Endothelial cell of umbilical vein (primary cell): ENCODE measurements at regions not wholly inside any gene's neighbourhood (a gene's known extent, or its start where the extent isn't known, plus 50 kb on each side); places are given as distances from the start of the nearest gene placed in this dataset.

ENCODE experiments used
- BruUV-seq: library from RNA; stranded (reverse); fragments of 400-500 nt; replicated peaks from 2 replicates; lab custom pipeline; 2021; lab: Mats Ljungman, UMichigan
- CTCF ChIA-PET: fragments of 300-600, 350-600 bp; sonication (Branson Sonifier 250); formaldehyde crosslinking; loops from one replicate; lab custom pipeline; 2021; ENCODE audit warnings: antibody characterized with exemption, inconsistent platforms; lab: Charles Lee
- POLR2A ChIA-PET: fragments of 300-600, 350-600 bp; sonication (Branson Sonifier 250); formaldehyde crosslinking; loops from one replicate; lab custom pipeline; 2021; ENCODE audit warnings: antibody characterized with exemption, inconsistent platforms; lab: Charles Lee
- DNase-seq: peaks from one replicate; pipeline ENCODE4 v3.0.0-alpha.2; 2011; ENCODE audit warnings: low read depth, low spot score
- FAIRE-seq: peaks from 2 replicates; lab custom pipeline; 2011; peaks lifted over from hg19 to GRCh38; lab: Jason Lieb, UNC
- H2AFZ ChIP-seq: 2 replicates; pipeline ENCODE4 v1.6.0; 2012; ENCODE audit warnings: low read depth, low read length, control low read depth, inconsistent platforms
- H3K27ac ChIP-seq: 2 replicates; pipeline ENCODE4 v1.5.1; 2011; ENCODE audit warnings: low read depth, mild to moderate bottlenecking, control low read depth, low read length, moderate library complexity; ENCODE audit not compliant: insufficient read depth
- H3K27me3 ChIP-seq, 2 experiments: 2 replicates each; pipeline versions ENCODE4 v1.6.0 to v1.6.1; 2011; ENCODE audit warnings: low read length in 2 of 2, mixed read lengths in 1 of 2; ENCODE audit not compliant: control insufficient read depth in 2 of 2, insufficient read depth in 2 of 2
- H3K36me3 ChIP-seq, 2 experiments: 2 replicates in 1 of 2; 3 replicates in 1 of 2; pipeline ENCODE4 v1.5.1; 2011; ENCODE audit warnings: low read length in 2 of 2, mild to moderate bottlenecking in 1 of 2, moderate library complexity in 1 of 2; ENCODE audit not compliant: control insufficient read depth in 2 of 2, insufficient read depth in 2 of 2; ENCODE audit errors: extremely low read depth in 1 of 2
- H3K4me1 ChIP-seq: 3 replicates; pipeline ENCODE4 v1.5.1; 2011; ENCODE audit warnings: mild to moderate bottlenecking, low read length; ENCODE audit not compliant: control insufficient read depth, insufficient read depth; ENCODE audit errors: extremely low read depth
- H3K4me2 ChIP-seq: 2 replicates; pipeline ENCODE4 v1.6.1; 2011; ENCODE audit warnings: low read length, control low read depth, mixed read lengths; ENCODE audit not compliant: insufficient read depth
- H3K4me3 ChIP-seq, 3 experiments: fragments of 200-600 bp in 1 of 3; sonication (generic), shearing (Covaris generic) in 1 of 3; replicated peaks in 1 of 3; 2 replicates each; pipeline ENCODE4 v1.5.1; 2011 to 2016; ENCODE audit warnings: control low read depth in 3 of 3, low read length in 3 of 3, mild to moderate bottlenecking in 2 of 3, inconsistent platforms in 1 of 3, low read depth in 1 of 3, moderate library complexity in 1 of 3; ENCODE audit not compliant: insufficient read depth in 1 of 3
- H3K79me2 ChIP-seq: 2 replicates; pipeline ENCODE4 v1.6.0; 2012; ENCODE audit warnings: low read length, inconsistent platforms; ENCODE audit not compliant: control insufficient read depth, insufficient read depth
- H3K9ac ChIP-seq: replicated peaks from 2 replicates; pipeline ENCODE3; 2011; ENCODE audit warnings: low read length, control low read depth; ENCODE audit not compliant: insufficient read depth; ENCODE audit errors: extremely low read depth
- H3K9me1 ChIP-seq: replicated peaks from 3 replicates; pipeline ENCODE4 v1.6.0; 2011; ENCODE audit warnings: mild to moderate bottlenecking, low read length; ENCODE audit not compliant: control insufficient read depth, insufficient read depth; ENCODE audit errors: extremely low read depth
- H3K9me3 ChIP-seq: replicated peaks from 2 replicates; pipeline ENCODE4 v1.5.1; 2012; ENCODE audit warnings: low read length, inconsistent platforms; ENCODE audit not compliant: control insufficient read depth, insufficient read depth
- H4K20me1 ChIP-seq: replicated peaks from 2 replicates; pipeline ENCODE3; 2011; ENCODE audit warnings: mild to moderate bottlenecking, low read length; ENCODE audit not compliant: control insufficient read depth, insufficient read depth; ENCODE audit errors: extremely low read depth
- CTCF ChIP-seq, 2 donors: IDR thresholded peaks; 1 replicate in 1 of 2; 2 replicates in 1 of 2; pipeline ENCODE4 v1.5.1; 2011; ENCODE audit warnings: low read length in 2 of 2, mild to moderate bottlenecking in 2 of 2, moderate library complexity in 2 of 2, control low read depth in 1 of 2, inconsistent platforms in 1 of 2, low read depth in 1 of 2; ENCODE audit not compliant: insufficient read depth in 1 of 2; ENCODE audit errors: extremely low read depth in 1 of 2
- EZH2 ChIP-seq: IDR thresholded peaks from 2 replicates; pipeline ENCODE4 v1.6.1; 2012; ENCODE audit warnings: borderline replicate concordance, low read depth, mild to moderate bottlenecking, moderate library complexity, low read length, inconsistent platforms; ENCODE audit not compliant: severe bottlenecking
- FOS ChIP-seq: IDR thresholded peaks from 2 replicates; pipeline ENCODE4 v1.6.1; 2011; ENCODE audit warnings: mild to moderate bottlenecking, low read length, moderate library complexity, borderline replicate concordance; ENCODE audit not compliant: insufficient read depth
- GATA2 ChIP-seq: IDR thresholded peaks from 2 replicates; pipeline ENCODE4 v1.7.0; 2011; ENCODE audit warnings: low read depth, mild to moderate bottlenecking, moderate library complexity, mixed read lengths, low read length; ENCODE audit not compliant: insufficient read length, insufficient read depth
- JUN ChIP-seq: IDR thresholded peaks from 2 replicates; pipeline ENCODE4 v1.6.1; 2011; ENCODE audit warnings: borderline replicate concordance, low read depth; ENCODE audit not compliant: insufficient read length, insufficient read depth
- MAX ChIP-seq: IDR thresholded peaks from 2 replicates; pipeline ENCODE4 v1.6.1; 2011; ENCODE audit not compliant: insufficient read depth, insufficient read length
- MYC ChIP-seq: IDR thresholded peaks from one replicate; pipeline ENCODE4 v1.6.1; 2011; ENCODE audit warnings: mild to moderate bottlenecking, low read depth, low read length
- POLR2A ChIP-seq: IDR thresholded peaks from 2 replicates; pipeline ENCODE4 v1.6.1; 2012; ENCODE audit warnings: low read depth, mild to moderate bottlenecking, control low read depth, low read length
- POLR2AphosphoS5 ChIP-seq: IDR thresholded peaks from 2 replicates; pipeline ENCODE4 v1.6.1; 2012; ENCODE audit warnings: low read depth, mild to moderate bottlenecking, control low read depth, low read length, moderate library complexity; ENCODE audit not compliant: insufficient read depth
- dilution Hi-C: fragments of 300-500 bp; cut with MboI; formaldehyde crosslinking; loops from one replicate; pipeline ENCODE4 v1.15.0; 2019; ENCODE audit warnings: low sequenced_read_pairs; ENCODE audit not compliant: extremely low pct_ligation_motif_present
- intact Hi-C: fragments of 100-400 bp; cut with micrococcal nuclease; formaldehyde crosslinking; loops from one replicate; pipeline ENCODE4 v1.10.0; 2022

GRCh38 chr3:147117631-147118030, 288.7 kb downstream of the ZIC4 start:
- dilution Hi-C loops (no loop called here), intact Hi-C loops (loop anchor here (5.0 kb wide), 1 partner anchor 475 kb away; no protein-coding TSS in a partner anchor)
- Histone ChIP-seq H4K20me1 (no peaks in the 10 kb centered on the region), H3K36me3 (no peaks in the 10 kb centered on the region), H3K9me1 (no peaks in the 10 kb centered on the region), H3K27ac (no peak overlapping the region), H3K4me3 (no peak overlapping the region), H3K79me2 (no peaks in the 10 kb centered on the region), H2AFZ (no peak overlapping the region), H3K9me3 (no peaks in the 10 kb centered on the region), H3K4me1 (no peaks in the 10 kb centered on the region), H3K27me3 (peaks cover 0 to 4% of the 10 kb centered on the region in 2 experiments), H3K4me2 (no peak overlapping the region), H3K9ac (no peak overlapping the region)
- no peak for TF ChIP-seq MAX
- no peak for TF ChIP-seq POLR2AphosphoS5
- no peak for TF ChIP-seq GATA2
- no peak for TF ChIP-seq JUN
- no peak for TF ChIP-seq MYC
- TF ChIP-seq POLR2A, result no peak
- TF ChIP-seq EZH2, result no peak
- TF ChIP-seq CTCF (IDR thresholded peaks at IDR 0.05; ENCODE audit: extremely low read depth in 1 of 2, insufficient read depth in 1 of 2, low read depth in 1 of 2, low read length in 2 of 2), result no peak
- TF ChIP-seq FOS, result no peak
- POLR2A ChIA-PET, result no interaction called here
- CTCF ChIA-PET, result interaction anchor here (1.0 to 2.3 kb wide), 8 partner anchors 10 to 960 kb away, joined by 3 to 9 read pairs (median 3); no protein-coding TSS in a partner anchor
- BruUV-seq, result no TSS peak
- no peak for FAIRE-seq
- no peak for DNase-seq
